ENCODE measurements at regions not wholly inside any gene's neighbourhood (a gene's known extent, or its start where the extent isn't known, plus 50 kb on each side); places are given as distances from the start of the nearest gene placed in this dataset.
"Not testable (repeated sequence)": the region's sequence is repeated elsewhere in the genome, so short reads cannot be mapped to it uniquely, and the experiment has no call there.

- not testable (repeated sequence) for DNase-seq (ENCODE audit: low spot score)
Measured at GRCh38 chr7:65519751-65520150, 146.1 kb downstream of the ZNF92 start.

DNA sequence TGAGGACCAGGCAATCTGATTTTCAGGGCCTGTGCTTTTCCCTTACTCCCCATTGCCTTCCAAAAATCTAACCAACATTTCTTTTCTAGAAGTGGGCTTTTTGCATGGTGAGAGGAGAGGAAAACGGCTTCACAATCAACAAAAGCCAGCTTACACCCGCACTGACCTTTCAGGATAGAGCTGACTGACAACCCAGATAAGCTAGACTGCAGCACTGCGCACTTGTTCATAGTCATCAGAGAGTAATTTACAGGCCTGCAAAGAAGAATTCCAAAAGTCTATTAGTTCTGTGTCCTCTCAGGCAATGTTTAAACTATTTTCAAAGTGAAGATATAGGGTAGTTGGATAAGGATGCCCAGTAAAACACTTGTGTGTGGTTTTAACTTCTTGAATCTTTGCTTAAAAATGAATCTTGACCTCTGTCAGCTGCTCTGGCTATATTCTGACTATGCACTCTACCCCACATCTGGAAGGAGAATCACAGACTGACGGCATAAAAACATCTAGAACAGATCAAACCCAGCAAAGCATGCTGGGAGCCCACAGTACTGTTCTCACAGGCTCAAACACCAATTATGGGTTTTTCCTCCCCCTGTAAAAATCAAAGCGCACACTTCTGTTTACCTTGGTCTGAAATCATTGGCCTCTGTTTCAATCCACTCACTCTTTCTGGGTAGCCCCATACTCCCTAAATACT, 172.0 kb downstream of the ZNF92 start:
- DNase-seq (ENCODE audit: low spot score), result not testable (repeated sequence)

GRCh38 chr7:65549589-65550443, 176.2 kb downstream of the ZNF92 start:
- DNase-seq (ENCODE audit: low spot score), result not testable (repeated sequence)

DNA sequence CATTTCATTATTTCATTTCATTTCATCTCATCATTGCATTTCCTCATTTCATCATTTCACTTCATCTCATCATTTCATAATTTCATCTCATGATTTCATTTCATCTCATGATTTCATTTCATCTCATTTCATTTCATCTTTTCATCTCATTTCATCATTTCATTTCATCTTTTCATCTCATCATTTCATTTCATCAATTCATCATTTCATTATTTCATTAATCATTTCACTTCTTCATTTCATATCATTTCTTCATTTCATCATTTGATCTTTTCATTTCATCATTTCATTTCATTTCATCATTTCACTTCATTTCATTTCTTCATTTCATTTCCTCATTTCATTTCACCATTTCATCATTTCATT, 176.8 kb downstream of the ZNF92 start:
- DNase-seq (ENCODE audit: low spot score), result not testable (repeated sequence)

DNA sequence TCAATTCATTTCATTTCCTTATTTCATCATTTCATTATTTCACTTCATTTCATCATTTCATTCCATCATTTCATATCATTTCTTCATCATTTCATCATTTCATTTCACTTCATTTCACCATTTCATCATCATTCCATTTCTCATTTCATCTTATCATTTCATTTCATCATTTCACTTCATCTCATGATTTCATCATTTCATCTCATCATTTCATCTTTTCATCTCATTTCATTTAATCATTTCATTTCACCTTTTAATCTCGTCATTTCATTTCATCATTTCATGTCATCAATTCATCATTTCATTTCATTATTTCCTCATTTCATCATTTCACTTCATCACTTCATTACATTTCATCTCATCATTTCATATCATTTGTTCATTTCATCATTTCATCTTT, 177.4 kb downstream of the ZNF92 start:
- DNase-seq (ENCODE audit: low spot score), result not testable (repeated sequence)

DNA sequence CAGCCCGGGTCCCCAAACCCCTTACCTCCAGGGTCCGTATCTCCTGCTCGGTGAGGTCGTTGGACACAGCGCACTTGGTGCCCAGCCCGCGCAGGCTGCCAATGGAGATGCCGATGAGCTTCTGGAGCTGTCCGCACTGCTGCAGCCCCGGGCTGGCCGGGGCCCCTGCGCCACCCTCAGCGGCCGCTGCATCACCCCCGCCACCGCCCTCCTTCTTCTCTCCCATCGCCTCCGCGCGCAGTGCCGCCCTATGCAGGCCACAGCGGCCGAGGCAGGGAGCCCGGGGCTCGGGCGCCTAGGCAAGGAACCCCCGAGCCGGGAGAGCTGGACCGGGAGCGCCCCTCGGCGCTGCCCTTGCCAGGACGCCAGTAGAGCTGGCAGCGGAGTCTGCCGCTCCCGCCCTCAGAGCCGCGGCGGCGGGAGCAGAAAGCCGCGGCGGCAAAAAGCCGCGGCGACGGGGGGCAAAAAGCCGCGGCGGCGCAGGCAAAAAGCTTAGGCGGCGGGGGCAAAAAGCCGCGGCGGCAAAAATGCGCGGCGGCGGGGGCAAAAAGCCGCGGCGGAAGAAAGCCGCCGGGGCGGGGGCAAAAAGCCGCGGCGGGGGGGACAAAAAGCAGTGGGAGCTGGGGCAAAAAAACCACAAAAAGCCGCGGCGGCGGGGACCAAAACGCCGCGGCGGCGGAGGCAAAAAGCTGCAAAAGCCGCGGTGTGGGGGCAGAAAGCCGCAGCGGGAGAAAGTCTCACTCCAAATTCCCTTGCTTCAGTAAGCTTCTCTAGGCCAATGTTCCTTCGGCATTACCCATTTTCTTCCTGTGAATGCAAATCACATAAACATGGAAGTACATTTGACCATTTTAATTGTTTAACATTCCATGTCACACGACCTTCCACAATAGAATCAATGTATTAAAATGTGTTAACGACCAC, 181.2 kb downstream of the ZNF92 start:
- DNase-seq (ENCODE audit: low spot score), result not testable (repeated sequence)

- DNase-seq (ENCODE audit: low spot score), result not testable (repeated sequence)
Measured at GRCh38 chr7:65558584-65558983, 184.9 kb downstream of the ZNF92 start.

DNA sequence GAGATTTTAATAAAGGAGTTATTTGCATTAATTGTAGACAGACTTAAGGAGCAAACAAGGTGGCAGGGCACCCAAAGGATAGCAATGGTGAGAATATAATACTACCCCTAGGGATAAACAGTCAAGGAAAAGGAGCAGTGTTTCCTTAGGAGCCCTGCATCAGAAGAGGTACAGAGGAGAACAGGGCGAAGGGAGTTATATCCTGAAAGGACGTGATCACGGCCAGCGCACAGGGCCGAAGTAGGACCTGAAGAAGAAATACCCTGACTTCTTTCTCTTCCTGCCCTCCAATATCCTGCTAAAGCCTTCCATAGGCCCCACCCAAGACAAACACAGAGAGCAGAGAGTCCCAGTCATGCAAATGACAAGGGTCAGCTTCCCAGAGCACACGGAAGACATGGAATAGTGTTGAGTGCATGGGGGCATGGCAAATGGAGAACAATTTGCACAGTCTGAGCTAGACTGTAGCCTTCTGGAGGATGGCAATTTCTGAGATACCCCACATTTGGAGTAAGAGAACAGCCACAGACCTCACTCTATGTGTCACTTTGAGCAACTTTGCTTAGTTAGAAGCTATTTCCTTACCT, 188.2 kb downstream of the ZNF92 start:
- not testable (repeated sequence) for DNase-seq (ENCODE audit: low spot score)

DNA sequence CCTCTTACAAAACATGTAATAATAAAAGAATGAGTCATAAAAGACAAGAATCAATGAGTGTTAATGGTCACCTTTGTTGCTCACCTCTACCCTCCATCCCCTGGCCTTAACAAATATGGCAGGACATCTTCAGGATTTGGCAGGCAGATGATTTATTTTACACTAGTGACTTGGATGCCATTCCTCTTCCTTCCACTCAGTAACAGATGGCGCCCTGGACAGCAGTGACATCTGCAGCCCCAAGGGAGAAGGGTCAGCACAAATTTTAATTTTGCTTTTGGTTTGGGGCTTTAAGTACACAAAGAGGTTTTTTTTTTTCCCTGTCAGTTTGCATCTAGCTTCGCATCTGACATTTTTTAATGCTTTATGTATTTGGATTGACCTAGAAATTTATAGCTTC, 188.9 kb downstream of the ZNF92 start:
- DNase-seq (ENCODE audit: low spot score), result not testable (repeated sequence)

GRCh38 chr7:65563333-65563732, 189.7 kb downstream of the ZNF92 start:
- not testable (repeated sequence) for DNase-seq (ENCODE audit: low spot score)

DNA sequence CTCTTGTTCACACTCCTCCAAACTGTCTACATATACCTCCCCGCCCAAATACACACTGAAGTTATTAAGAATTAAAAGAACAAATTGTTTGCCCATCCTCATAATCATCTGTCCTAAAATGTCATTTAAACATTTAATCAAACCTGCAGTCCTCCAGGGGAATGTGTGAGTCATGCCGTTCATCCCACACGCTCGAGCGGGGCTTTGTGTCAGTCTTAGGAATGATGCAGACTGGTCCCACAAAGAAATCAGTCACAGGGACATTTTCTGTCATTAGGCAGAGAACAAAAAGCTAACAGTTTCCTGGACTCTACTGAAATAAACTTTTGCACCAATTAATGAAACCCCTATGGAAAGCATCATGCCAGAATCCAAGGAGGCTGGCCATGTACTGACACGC, 194.6 kb downstream of the ZNF92 start:
- not testable (repeated sequence) for DNase-seq (ENCODE audit: low spot score)

- not testable (repeated sequence) for DNase-seq (ENCODE audit: low spot score)
Measured at GRCh38 chr7:65570990-65571389, 197.3 kb downstream of the ZNF92 start.

GRCh38 chr7:65572581-65572980, 198.9 kb downstream of the ZNF92 start:
- DNase-seq (ENCODE audit: low spot score), result not testable (repeated sequence)

GRCh38 chr7:65576370-65576769, 202.7 kb downstream of the ZNF92 start:
- not testable (repeated sequence) for DNase-seq (ENCODE audit: low spot score)

GRCh38 chr7:65582518-65583119, 209.0 kb downstream of the ZNF92 start:
- DNase-seq (ENCODE audit: low spot score), result not testable (repeated sequence)

DNA sequence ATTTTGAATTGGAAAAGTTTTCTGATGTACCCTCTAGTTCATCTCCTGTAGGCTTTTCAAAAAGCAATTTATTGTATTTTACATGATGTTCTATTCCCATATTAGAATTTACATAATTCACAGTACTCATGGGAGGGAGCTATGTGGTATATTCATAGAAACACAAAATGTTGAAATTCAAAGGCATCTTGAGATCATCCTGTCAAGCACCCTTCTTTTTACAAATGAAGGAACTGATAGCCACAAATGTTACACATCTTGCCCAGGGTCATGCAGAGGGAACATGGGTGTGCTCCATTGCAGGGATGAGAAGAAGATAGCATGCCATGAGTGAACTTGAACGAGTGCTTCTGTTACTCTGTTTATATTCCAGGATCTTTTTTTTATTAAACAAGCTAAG, 228.8 kb downstream of the ZNF92 start:
- DNase-seq (ENCODE audit: low spot score), result not testable (repeated sequence)

DNA sequence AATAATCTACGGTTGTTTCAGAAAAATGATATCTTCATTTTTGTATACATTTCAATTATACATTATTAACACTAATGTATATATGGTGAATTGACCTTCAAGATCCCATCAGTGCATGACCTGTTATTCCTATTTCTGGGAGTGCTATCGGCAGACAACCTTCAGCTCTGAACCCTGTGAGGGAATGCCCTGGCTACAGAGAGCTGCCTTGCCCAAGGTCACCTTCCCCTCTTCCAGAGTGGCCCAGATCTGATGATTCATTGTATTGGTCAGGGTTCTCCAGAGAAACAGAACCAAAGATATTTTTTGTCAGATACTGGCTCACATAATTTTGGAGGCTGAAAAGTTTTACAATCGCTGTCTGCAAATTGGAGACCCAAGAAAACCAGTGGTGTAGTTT, 235.5 kb downstream of the ZNF92 start:
- no peak for DNase-seq (ENCODE audit: low spot score)

GRCh38 chr7:65613644-65614289, 240.1 kb downstream of the ZNF92 start:
- not testable (repeated sequence) for DNase-seq (ENCODE audit: low spot score)

GRCh38 chr7:65616111-65616510, 242.5 kb downstream of the ZNF92 start:
- not testable (repeated sequence) for DNase-seq (ENCODE audit: low spot score)

- DNase-seq (ENCODE audit: low spot score), result not testable (repeated sequence)
Measured at GRCh38 chr7:65620216-65620615, 246.6 kb downstream of the ZNF92 start.

Measured in AG08395 (cell line).